Transverse colon (tissue), 4 donors: ENCODE measurements at regions not wholly inside any gene's neighbourhood (a gene's known extent, or its start where the extent isn't known, plus 50 kb on each side); places are given as distances from the start of the nearest gene placed in this dataset.

Source experiments
- DNase-seq: peaks from one replicate; pipeline ENCODE4 v3.0.0-alpha.2; 2019
- H3K27ac ChIP-seq, 4 donors: fragments of 200-600 bp; sonication (generic); 2 replicates each; pipeline ENCODE4 v1.5.1; 2016 to 2018; ENCODE audit warnings: inconsistent platforms in 4 of 4
- H3K27me3 ChIP-seq: fragments of 200-600 bp; sonication (generic); 2 replicates; pipeline ENCODE4 v1.5.1; 2017; ENCODE audit warnings: inconsistent platforms
- H3K36me3 ChIP-seq, 4 donors: fragments of 200-600 bp; sonication (generic); 2 replicates each; pipeline ENCODE4 v1.5.1; 2017 to 2019; ENCODE audit warnings: inconsistent platforms in 4 of 4
- H3K4me1 ChIP-seq, 4 donors: fragments of 200-600 bp; sonication (generic); 2 replicates each; pipeline ENCODE4 v1.5.1; 2017 to 2020; ENCODE audit warnings: inconsistent platforms in 4 of 4
- H3K4me3 ChIP-seq, 4 donors: fragments of 200-600 bp; sonication (generic); 1 replicate in 1 of 4; 2 replicates in 3 of 4; pipeline versions ENCODE4 v1.5.1 to v1.6.1; 2017 to 2019; ENCODE audit warnings: inconsistent platforms in 4 of 4
- H3K9me3 ChIP-seq, 2 donors: fragments of 200-600 bp; sonication (generic); 2 replicates each; pipeline ENCODE4 v1.5.1; 2017 to 2019; ENCODE audit warnings: inconsistent platforms in 2 of 2
- CTCF ChIP-seq, 5 experiments: fragments of 200-600 bp in 3 of 5; fragments of 450-650 bp in 2 of 5; sonication (generic) in 3 of 5; IDR thresholded peaks; 1 replicate in 2 of 5; 2 replicates in 3 of 5; pipeline ENCODE4 v1.5.1; 2016 to 2017; ENCODE audit warnings: antibody characterized with exemption in 5 of 5, inconsistent platforms in 3 of 5, mild to moderate bottlenecking in 2 of 5, moderate library complexity in 1 of 5
- EP300 ChIP-seq: sonication (generic); formaldehyde crosslinking; IDR thresholded peaks from one replicate; pipeline ENCODE4 v1.6.1; 2017; ENCODE audit warnings: antibody characterized with exemption, low read depth
- POLR2A ChIP-seq: fragments of 450-650 bp; IDR thresholded peaks from one replicate; pipeline ENCODE4 v1.6.1; 2016; ENCODE audit warnings: antibody characterized with exemption, mild to moderate bottlenecking, moderate library complexity
- POLR2AphosphoS5 ChIP-seq, 3 donors: sonication (generic); formaldehyde crosslinking; IDR thresholded peaks; one replicate each; pipeline ENCODE4 v1.6.1; 2016; ENCODE audit warnings: antibody characterized with exemption in 3 of 3
- WGBS, 2 donors: methylation state at CpG; one replicate each; pipeline ENCODE4 v1.1.5; 2018; ENCODE audit warnings: low coverage in 1 of 2; 5-methylcytosine and 5-hydroxymethylcytosine counted together
- in situ Hi-C, 4 donors: fragments of 200-750 bp; cut with MboI; loops; one replicate each; pipeline versions ENCODE4 v1.15.0 to v1.15.1; 2017; ENCODE audit warnings: low sequenced_read_pairs in 3 of 4, low pct_ligation_motif_present in 1 of 4, low pct_unique_long_range_greater_than_20kb in 1 of 4
- intact Hi-C: fragments of 100-400 bp; cut with DNase I; formaldehyde crosslinking; loops from one replicate; pipeline ENCODE4 v1.15.1; 2023; ENCODE audit warnings: low total_unique reads

GRCh38 chr2:128512379-128513115 lies 193.9 kb upstream of the HS6ST1 start:
- intact Hi-C loops (no loop called here), in situ Hi-C loops (no loop called here)
- Histone ChIP-seq H3K27me3 (no peaks in the 10 kb centered on the region), H3K4me1 (no peaks in the 10 kb centered on the region), H3K4me3 (no peak overlapping the region), H3K27ac (no peak overlapping the region), H3K36me3 (no peaks in the 10 kb centered on the region), H3K9me3 (no peaks in the 10 kb centered on the region)
- WGBS, 2 donors: 86% methylated on average over 3 to 9 of the region's 9 CpGs
- no peak for DNase-seq
- TF ChIP-seq POLR2A (no peak), EP300 (no peak), CTCF (IDR thresholded peaks at IDR 0.05) (no peak), POLR2AphosphoS5 (IDR thresholded peaks at IDR 0.05) (no peak)

GRCh38 chr2:128513116-128513960 lies 194.7 kb upstream of the HS6ST1 start:
- no peaks in the 10 kb centered on the region for H3K9me3 ChIP-seq
- WGBS, 2 donors: 86 to 89% methylated on average over 9 to 12 of the region's 12 CpGs
- no peak for TF ChIP-seq POLR2A
- no peak for TF ChIP-seq POLR2AphosphoS5 (IDR thresholded peaks at IDR 0.05)
- H3K4me1 ChIP-seq: no peaks in the 10 kb centered on the region
- in situ Hi-C loops (no loop called here), intact Hi-C loops (no loop called here)
- no peak overlapping the region for H3K4me3 ChIP-seq
- no peaks in the 10 kb centered on the region for H3K36me3 ChIP-seq
- H3K27me3 ChIP-seq: no peaks in the 10 kb centered on the region
- H3K27ac ChIP-seq: no peak overlapping the region
- no peak for DNase-seq

GRCh38 chr2:128513961-128514283 lies 195.3 kb upstream of the HS6ST1 start:
- DNase-seq: peak; percentile 17
- WGBS, 2 donors: 56 to 63% methylated on average over 2 to 3 of the region's 3 CpGs

GRCh38 chr2:128514555-128514955 lies 195.9 kb upstream of the HS6ST1 start:
- DNase-seq: no peak
- Histone ChIP-seq H3K27ac (no peak overlapping the region), H3K4me3 (no peak overlapping the region), H3K27me3 (no peaks in the 10 kb centered on the region), H3K9me3 (no peaks in the 10 kb centered on the region), H3K4me1 (no peaks in the 10 kb centered on the region), H3K36me3 (no peaks in the 10 kb centered on the region)
- in situ Hi-C loops: no loop called here
- TF ChIP-seq POLR2AphosphoS5 (IDR thresholded peaks at IDR 0.05) (no peak), EP300 (no peak), POLR2A (no peak), CTCF (IDR thresholded peaks at IDR 0.05) (no peak)
- intact Hi-C loops: no loop called here
- WGBS, 2 donors: 91 to 92% methylated on average over 4 to 13 of the region's 13 CpGs

More at GRCh38 chr2:128513961-128514283, 195.3 kb upstream of the HS6ST1 start:
- intact Hi-C loops (no loop called here), in situ Hi-C loops (no loop called here)
- no peaks in the 10 kb centered on the region for H3K36me3 ChIP-seq
- H3K27me3 ChIP-seq: no peaks in the 10 kb centered on the region
- H3K4me1 ChIP-seq: no peaks in the 10 kb centered on the region
- H3K9me3 ChIP-seq: no peaks in the 10 kb centered on the region
- no peak overlapping the region for H3K4me3 ChIP-seq
- TF ChIP-seq POLR2AphosphoS5 (IDR thresholded peaks at IDR 0.05) (no peak), POLR2A (no peak), CTCF (IDR thresholded peaks at IDR 0.05) (no peak), EP300 (no peak)
- no peak overlapping the region for H3K27ac ChIP-seq
